Thyroid gland (tissue), 4 donors: ENCODE measurements at regions not wholly inside any gene's neighbourhood (a gene's known extent, or its start where the extent isn't known, plus 50 kb on each side); places are given as distances from the start of the nearest gene placed in this dataset.

ENCODE experiments used
- DNase-seq, 2 donors: peaks; one replicate each; pipeline ENCODE4 v3.0.0-alpha.2; 2019
- H3K27ac ChIP-seq, 3 donors: fragments of 200-600 bp; sonication (generic); 1 replicate in 2 of 3; 2 replicates in 1 of 3; pipeline ENCODE4 v1.5.1; 2016 to 2019; ENCODE audit warnings: mild to moderate bottlenecking in 1 of 3, moderate library complexity in 1 of 3
- H3K27me3 ChIP-seq: fragments of 200-600 bp; sonication (generic); one replicate; pipeline ENCODE4 v1.5.1; 2019
- H3K36me3 ChIP-seq, 2 donors: fragments of 200-600 bp; sonication (generic); one replicate each; pipeline ENCODE4 v1.5.1; 2016 to 2019
- H3K4me1 ChIP-seq, 2 donors: fragments of 200-600 bp; sonication (generic); one replicate each; pipeline ENCODE4 v1.5.1; 2017 to 2019
- H3K4me3 ChIP-seq, 3 donors: fragments of 200-600 bp; sonication (generic); replicated peaks in 1 of 3; 1 replicate in 2 of 3; 2 replicates in 1 of 3; pipeline ENCODE4 v1.5.1; 2016; ENCODE audit warnings: mild to moderate bottlenecking in 1 of 3
- H3K9me3 ChIP-seq: fragments of 200-600 bp; sonication (generic); one replicate; pipeline ENCODE4 v1.5.1; 2017
- POLR2A ChIP-seq, 2 donors: fragments of 450-650 bp; IDR thresholded peaks; one replicate each; pipeline ENCODE4 v1.6.1; 2017; ENCODE audit warnings: antibody characterized with exemption in 2 of 2, mild to moderate bottlenecking in 2 of 2, moderate library complexity in 1 of 2
- WGBS, 2 donors: methylation state at CpG; one replicate each; pipeline ENCODE4 v1.1.5; 2017; 5-methylcytosine and 5-hydroxymethylcytosine counted together
- intact Hi-C: fragments of 100-400 bp; cut with DNase I; formaldehyde crosslinking; loops from one replicate; pipeline ENCODE4 v1.15.1; 2023
- TF ChIP-seq, protein P1 (sequence below), 6 experiments: fragments of 200-600 bp in 3 of 6; fragments of 450-650 bp in 3 of 6; sonication (generic) in 3 of 6; IDR thresholded peaks; one replicate each; pipeline ENCODE4 v1.5.1; 2016 to 2019; ENCODE audit warnings: antibody characterized with exemption in 6 of 6, mild to moderate bottlenecking in 2 of 6, inconsistent platforms in 1 of 6, moderate library complexity in 1 of 6

DNA sequence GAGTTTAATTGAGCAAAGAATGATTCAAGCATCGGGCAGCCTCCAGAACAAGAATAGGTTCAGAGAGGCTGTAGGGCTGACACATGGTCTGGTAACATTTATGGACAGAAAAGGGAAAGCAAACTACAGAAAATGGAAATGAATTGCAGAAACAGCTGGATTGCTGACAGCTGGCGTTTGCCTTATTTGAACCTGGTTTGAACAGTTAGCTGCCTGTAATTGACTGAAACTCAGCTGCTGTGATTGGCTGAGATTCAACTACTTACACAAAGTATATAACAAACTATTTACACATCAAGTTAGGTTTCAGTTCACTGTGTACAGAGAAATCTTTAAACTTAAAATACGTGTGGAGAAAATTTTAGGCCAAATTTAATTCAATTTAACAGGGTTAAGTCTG is 441.7 kb downstream of the PRELID2 start:
- no peak overlapping the region for H3K4me3 ChIP-seq
- no peaks in the 10 kb centered on the region for H3K4me1 ChIP-seq
- H3K27ac ChIP-seq: no peak overlapping the region
- WGBS, 2 donors: 81 to 83% methylated on average over 3 of the region's 3 CpGs
- H3K9me3 ChIP-seq: no peaks in the 10 kb centered on the region
- TF ChIP-seq, protein P1, sequence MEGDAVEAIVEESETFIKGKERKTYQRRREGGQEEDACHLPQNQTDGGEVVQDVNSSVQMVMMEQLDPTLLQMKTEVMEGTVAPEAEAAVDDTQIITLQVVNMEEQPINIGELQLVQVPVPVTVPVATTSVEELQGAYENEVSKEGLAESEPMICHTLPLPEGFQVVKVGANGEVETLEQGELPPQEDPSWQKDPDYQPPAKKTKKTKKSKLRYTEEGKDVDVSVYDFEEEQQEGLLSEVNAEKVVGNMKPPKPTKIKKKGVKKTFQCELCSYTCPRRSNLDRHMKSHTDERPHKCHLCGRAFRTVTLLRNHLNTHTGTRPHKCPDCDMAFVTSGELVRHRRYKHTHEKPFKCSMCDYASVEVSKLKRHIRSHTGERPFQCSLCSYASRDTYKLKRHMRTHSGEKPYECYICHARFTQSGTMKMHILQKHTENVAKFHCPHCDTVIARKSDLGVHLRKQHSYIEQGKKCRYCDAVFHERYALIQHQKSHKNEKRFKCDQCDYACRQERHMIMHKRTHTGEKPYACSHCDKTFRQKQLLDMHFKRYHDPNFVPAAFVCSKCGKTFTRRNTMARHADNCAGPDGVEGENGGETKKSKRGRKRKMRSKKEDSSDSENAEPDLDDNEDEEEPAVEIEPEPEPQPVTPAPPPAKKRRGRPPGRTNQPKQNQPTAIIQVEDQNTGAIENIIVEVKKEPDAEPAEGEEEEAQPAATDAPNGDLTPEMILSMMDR (IDR thresholded peaks at IDR 0.05): no peak
- TF ChIP-seq POLR2A (IDR thresholded peaks at IDR 0.05): no peak
- H3K36me3 ChIP-seq: no peaks in the 10 kb centered on the region
- H3K27me3 ChIP-seq: no peaks in the 10 kb centered on the region
- no peak for DNase-seq
- intact Hi-C loops: no loop called here

- no peak for DNase-seq
- WGBS, 2 donors: 0 to 35% methylated on average over 1 of the region's 1 CpG
- intact Hi-C loops: no loop called here
Observed at GRCh38 chr5:145389047-145389446, 446.1 kb downstream of the PRELID2 start.

GRCh38 chr5:145385276-145385675 is 449.9 kb downstream of the PRELID2 start:
- intact Hi-C loops: no loop called here
- no peaks in the 10 kb centered on the region for H3K36me3 ChIP-seq
- H3K4me1 ChIP-seq: no peaks in the 10 kb centered on the region
- TF ChIP-seq, protein P1 (IDR thresholded peaks at IDR 0.05): no peak
- TF ChIP-seq POLR2A (IDR thresholded peaks at IDR 0.05): no peak
- 98 to 100% methylated on average over 2 of the region's 2 CpGs for WGBS, 2 donors
- DNase-seq: no peak
- H3K9me3 ChIP-seq: no peaks in the 10 kb centered on the region
- no peak overlapping the region for H3K27ac ChIP-seq
- H3K4me3 ChIP-seq: no peak overlapping the region
- no peaks in the 10 kb centered on the region for H3K27me3 ChIP-seq

More at GRCh38 chr5:145389047-145389446, 446.1 kb downstream of the PRELID2 start:
- no peak overlapping the region for H3K4me3 ChIP-seq
- no peak overlapping the region for H3K27ac ChIP-seq
- no peaks in the 10 kb centered on the region for H3K36me3 ChIP-seq
- H3K9me3 ChIP-seq: no peaks in the 10 kb centered on the region
- TF ChIP-seq, protein P1 (IDR thresholded peaks at IDR 0.05): no peak
- no peak for TF ChIP-seq POLR2A (IDR thresholded peaks at IDR 0.05)
- no peaks in the 10 kb centered on the region for H3K4me1 ChIP-seq
- H3K27me3 ChIP-seq: no peaks in the 10 kb centered on the region

GRCh38 chr5:145378226-145378625 is 456.9 kb downstream of the PRELID2 start:
- Histone ChIP-seq H3K4me3 (no peak overlapping the region), H3K9me3 (no peaks in the 10 kb centered on the region), H3K36me3 (no peaks in the 10 kb centered on the region), H3K4me1 (no peaks in the 10 kb centered on the region), H3K27ac (no peak overlapping the region), H3K27me3 (no peaks in the 10 kb centered on the region)
- intact Hi-C loops: loop anchor here (2.0 kb wide), 1 partner anchor 31 kb away; no protein-coding TSS in a partner anchor
- DNase-seq: no peak
- TF ChIP-seq POLR2A (IDR thresholded peaks at IDR 0.05): no peak
- TF ChIP-seq, protein P1 (IDR thresholded peaks at IDR 0.05): no peak
- WGBS, 2 donors: 0 to 48% methylated on average over 1 of the region's 1 CpG

GRCh38 chr5:145375521-145375920 is 459.6 kb downstream of the PRELID2 start:
- TF ChIP-seq POLR2A (IDR thresholded peaks at IDR 0.05): no peak
- TF ChIP-seq, protein P1 (IDR thresholded peaks at IDR 0.05): no peak
- Histone ChIP-seq H3K27ac (no peak overlapping the region), H3K9me3 (no peaks in the 10 kb centered on the region), H3K27me3 (no peaks in the 10 kb centered on the region), H3K4me3 (no peak overlapping the region), H3K36me3 (no peaks in the 10 kb centered on the region), H3K4me1 (no peaks in the 10 kb centered on the region)
- DNase-seq: no peak
- intact Hi-C loops: no loop called here
- 60 to 88% methylated on average over 1 to 2 of the region's 2 CpGs for WGBS, 2 donors
